H1 (cell line): ENCODE measurements at regions not wholly inside any gene's neighbourhood (a gene's known extent, or its start where the extent isn't known, plus 50 kb on each side); places are given as distances from the start of the nearest gene placed in this dataset.

Experiments used
- CTCF ChIA-PET: fragments of 300-600 bp; sonication (Branson Sonifier 250); formaldehyde crosslinking; loops from one replicate; lab custom pipeline; 2021; ENCODE audit not compliant: partially characterized antibody; lab: Charles Lee
- POLR2A ChIA-PET: fragments of 300-600 bp; sonication (Branson Sonifier 250); formaldehyde crosslinking; loops from one replicate; lab custom pipeline; 2021; ENCODE audit warnings: inconsistent platforms; ENCODE audit not compliant: partially characterized antibody; lab: Charles Lee
- DNase-seq, 2 experiments: peaks; one replicate each; pipeline versions ENCODE4 v3.0.0 to v3.0.0-alpha.2; 2010 to 2022; ENCODE audit warnings: low spot score in 2 of 2, low read depth in 1 of 2, mixed read lengths in 1 of 2
- FAIRE-seq: peaks from 2 replicates; lab custom pipeline; 2011; peaks lifted over from hg19 to GRCh38; lab: Jason Lieb, UNC
- H2AFZ ChIP-seq: 2 replicates; pipeline ENCODE4 v1.8.1; 2012; ENCODE audit warnings: low read length, inconsistent platforms
- H2AK5ac ChIP-seq: 2 replicates; pipeline ENCODE4 v1.6.1; 2013; ENCODE audit warnings: low read depth, low read length
- H2BK120ac ChIP-seq: replicated peaks from 2 replicates; pipeline ENCODE3; 2013; ENCODE audit warnings: low read depth, low read length, inconsistent platforms
- H2BK12ac ChIP-seq: 2 replicates; pipeline ENCODE4 v1.6.1; 2013; ENCODE audit warnings: low read depth, low read length
- H2BK15ac ChIP-seq: 2 replicates; pipeline ENCODE4 v1.6.1; 2013; ENCODE audit warnings: low read length
- H2BK20ac ChIP-seq: 2 replicates; pipeline ENCODE4 v1.6.1; 2013; ENCODE audit warnings: low read length
- H2BK5ac ChIP-seq: 2 replicates; pipeline ENCODE4 v1.6.1; 2013; ENCODE audit warnings: low read depth, low read length
- H3K14ac ChIP-seq: 2 replicates; pipeline ENCODE4 v1.6.1; 2013; ENCODE audit warnings: inconsistent platforms; ENCODE audit not compliant: insufficient read length
- H3K18ac ChIP-seq: 2 replicates; pipeline ENCODE4 v1.6.1; 2013; ENCODE audit warnings: low read length; ENCODE audit errors: extremely low read depth
- H3K23ac ChIP-seq: 2 replicates; pipeline ENCODE4 v1.6.1; 2013; ENCODE audit warnings: inconsistent platforms; ENCODE audit not compliant: insufficient read length
- H3K23me2 ChIP-seq: 2 replicates; pipeline ENCODE4 v1.6.1; 2013; ENCODE audit warnings: low read depth, low read length
- H3K27ac ChIP-seq: 2 replicates; pipeline ENCODE4 v1.6.1; 2011; ENCODE audit warnings: low read depth, low read length, inconsistent platforms
- H3K27me3 ChIP-seq, 4 experiments: replicated peaks in 1 of 4; 1 replicate in 1 of 4; 2 replicates in 3 of 4; pipeline versions ENCODE4 v1.6.1 to v1.8.1; 2011 to 2013; ENCODE audit warnings: low read length in 3 of 4, mild to moderate bottlenecking in 3 of 4, inconsistent platforms in 2 of 4, mixed read lengths in 2 of 4, moderate library complexity in 1 of 4; ENCODE audit not compliant: control insufficient read depth in 3 of 4, insufficient read depth in 3 of 4; ENCODE audit errors: extremely low read depth in 1 of 4
- H3K36me3 ChIP-seq, 4 experiments: 2 replicates each; pipeline versions ENCODE4 v1.6.1 to v1.8.1; 2011 to 2013; ENCODE audit warnings: mild to moderate bottlenecking in 4 of 4, low read length in 3 of 4, moderate library complexity in 2 of 4, control low read depth in 1 of 4, inconsistent platforms in 1 of 4; ENCODE audit not compliant: insufficient read depth in 4 of 4, control insufficient read depth in 2 of 4
- H3K4ac ChIP-seq: replicated peaks from 2 replicates; pipeline ENCODE3; 2013; ENCODE audit warnings: low read length, low read depth, mixed read lengths, inconsistent platforms; ENCODE audit not compliant: insufficient read length
- H3K4me1 ChIP-seq, 4 experiments: replicated peaks in 1 of 4; 1 replicate in 1 of 4; 2 replicates in 3 of 4; pipeline versions ENCODE4 v1.6.1 to v1.8.1; 2011 to 2013; ENCODE audit warnings: low read length in 3 of 4, inconsistent platforms in 2 of 4, mixed read lengths in 1 of 4; ENCODE audit not compliant: insufficient read depth in 4 of 4, control insufficient read depth in 3 of 4
- H3K4me2 ChIP-seq, 2 experiments: 2 replicates each; pipeline versions ENCODE4 v1.6.1 to v1.8.1; 2011 to 2013; ENCODE audit warnings: low read depth in 2 of 2, low read length in 2 of 2, control low read depth in 1 of 2, inconsistent platforms in 1 of 2, mild to moderate bottlenecking in 1 of 2; ENCODE audit not compliant: insufficient read depth in 1 of 2
- H3K4me3 ChIP-seq, 4 experiments: fragments of 200-600, 300-600 bp in 1 of 4; sonication (generic), shearing (Covaris generic), sonication (Bioruptor Twin) in 1 of 4; 2 replicates each; pipeline versions ENCODE4 v1.5.1 to v1.8.1; 2011 to 2016; ENCODE audit warnings: low read length in 4 of 4, low read depth in 3 of 4, control low read depth in 2 of 4, inconsistent platforms in 2 of 4, mild to moderate bottlenecking in 2 of 4, mixed read lengths in 1 of 4, moderate library complexity in 1 of 4; ENCODE audit not compliant: insufficient read depth in 2 of 4; ENCODE audit errors: extremely low read depth in 1 of 4
- H3K56ac ChIP-seq: replicated peaks from 2 replicates; pipeline ENCODE3; 2013; ENCODE audit warnings: low read depth, mild to moderate bottlenecking, mixed read lengths, low read length, inconsistent platforms; ENCODE audit not compliant: insufficient read length
- H3K79me1 ChIP-seq: 2 replicates; pipeline ENCODE4 v1.6.1; 2013; ENCODE audit warnings: low read depth, low read length, control low read depth
- H3K79me2 ChIP-seq, 2 experiments: 2 replicates each; pipeline versions ENCODE4 v1.6.1 to v1.8.1; 2012 to 2013; ENCODE audit warnings: low read length in 2 of 2, mild to moderate bottlenecking in 2 of 2, inconsistent platforms in 1 of 2; ENCODE audit not compliant: insufficient read depth in 2 of 2, control insufficient read depth in 1 of 2
- H3K9ac ChIP-seq, 4 experiments: replicated peaks in 1 of 4; 1 replicate in 1 of 4; 2 replicates in 3 of 4; pipeline versions ENCODE4 v1.6.1 to v1.8.1; 2011 to 2013; ENCODE audit warnings: low read depth in 3 of 4, low read length in 3 of 4, control low read depth in 2 of 4, mild to moderate bottlenecking in 2 of 4, moderate library complexity in 2 of 4, inconsistent platforms in 1 of 4; ENCODE audit errors: extremely low read depth in 1 of 4
- H3K9me3 ChIP-seq, 2 experiments: 2 replicates each; pipeline versions ENCODE4 v1.6.1 to v1.8.1; 2012 to 2013; ENCODE audit warnings: mild to moderate bottlenecking in 2 of 2, moderate library complexity in 2 of 2, control low read depth in 1 of 2, inconsistent platforms in 1 of 2, low read depth in 1 of 2, low read length in 1 of 2, mixed read lengths in 1 of 2; ENCODE audit not compliant: insufficient read depth in 2 of 2
- H4K20me1 ChIP-seq, 2 experiments: replicated peaks in 1 of 2; 2 replicates each; pipeline versions ENCODE3 to v1.8.1; 2011 to 2013; ENCODE audit warnings: inconsistent platforms in 2 of 2, low read length in 2 of 2, mild to moderate bottlenecking in 1 of 2; ENCODE audit not compliant: insufficient read depth in 2 of 2, control insufficient read depth in 1 of 2
- H4K5ac ChIP-seq: 2 replicates; pipeline ENCODE4 v1.6.1; 2013; ENCODE audit warnings: low read length, low read depth, mixed read lengths, inconsistent platforms; ENCODE audit not compliant: insufficient read length
- H4K8ac ChIP-seq: 2 replicates; pipeline ENCODE4 v1.8.0; 2013; ENCODE audit warnings: mild to moderate bottlenecking, moderate library complexity, low read length, inconsistent platforms; ENCODE audit not compliant: insufficient read depth; ENCODE audit errors: extremely low read depth
- H4K91ac ChIP-seq: replicated peaks from 2 replicates; pipeline ENCODE3; 2013; ENCODE audit warnings: low read length, mixed read lengths, inconsistent platforms; ENCODE audit not compliant: insufficient read length
- CEBPB ChIP-seq: IDR thresholded peaks from 2 replicates; pipeline ENCODE4 v1.6.1; 2012; ENCODE audit warnings: low read depth, low read length
- CHD1 ChIP-seq: IDR thresholded peaks from 2 replicates; pipeline ENCODE4 v1.6.1; 2012; ENCODE audit warnings: low read depth, low read length, improper control_type of control experiment
- CREB1 ChIP-seq: IDR thresholded peaks from 2 replicates; pipeline ENCODE4 v1.6.1; 2012; ENCODE audit warnings: inconsistent platforms
- EGR1 ChIP-seq: IDR thresholded peaks from 2 replicates; pipeline ENCODE4 v1.6.1; 2011; ENCODE audit warnings: low read depth, low read length, borderline replicate concordance
- GABPA ChIP-seq: IDR thresholded peaks from 2 replicates; pipeline ENCODE4 v1.6.1; 2011; ENCODE audit warnings: mild to moderate bottlenecking, low read length, moderate library complexity, borderline replicate concordance; ENCODE audit not compliant: insufficient read depth
- HDAC6 ChIP-seq: IDR thresholded peaks from one replicate; pipeline ENCODE4 v1.7.1; 2012; ENCODE audit warnings: low read depth, mild to moderate bottlenecking, inconsistent platforms, low read length, moderate library complexity
- JUN ChIP-seq: IDR thresholded peaks from 2 replicates; pipeline ENCODE4 v1.6.1; 2011; ENCODE audit warnings: low read depth, mild to moderate bottlenecking, improper control_type of control experiment, low read length
- KDM1A ChIP-seq: fragments of 200-600, 300-600 bp; sonication (generic); IDR thresholded peaks from 2 replicates; pipeline ENCODE4 v1.7.1; 2016; ENCODE audit warnings: mild to moderate bottlenecking, low read length, borderline replicate concordance
- MAFK ChIP-seq: IDR thresholded peaks from 2 replicates; pipeline ENCODE4 v1.6.1; 2012; ENCODE audit warnings: low read depth, mild to moderate bottlenecking, improper control_type of control experiment, low read length
- NANOG ChIP-seq: IDR thresholded peaks from 2 replicates; pipeline ENCODE4 v1.6.1; 2011; ENCODE audit warnings: low read length, low read depth, mild to moderate bottlenecking, inconsistent platforms; ENCODE audit not compliant: insufficient read depth, poor library complexity, severe bottlenecking
- PHF8 ChIP-seq: fragments of 200-600 bp; sonication (generic); conservative IDR thresholded peaks from 2 replicates; pipeline ENCODE4 v1.7.1; 2012; ENCODE audit warnings: low read depth, mild to moderate bottlenecking, inconsistent platforms, low read length, moderate library complexity
- RNF2 ChIP-seq: fragments of 200-900, 300-1000 bp; sonication (generic); IDR thresholded peaks from 2 replicates; pipeline ENCODE4 v1.7.1; 2016; ENCODE audit warnings: borderline replicate concordance, low read depth, mild to moderate bottlenecking, antibody characterized with exemption, low read length; ENCODE audit not compliant: poor library complexity, severe bottlenecking; ENCODE audit errors: missing control alignments
- SIX5 ChIP-seq: IDR thresholded peaks from 2 replicates; pipeline ENCODE4 v1.6.1; 2011; ENCODE audit warnings: mild to moderate bottlenecking, low read depth, low read length
- SRF ChIP-seq: IDR thresholded peaks from 2 replicates; pipeline ENCODE4 v1.6.1; 2011; ENCODE audit warnings: mild to moderate bottlenecking, low read depth, low read length, moderate library complexity
- WGBS, 2 experiments: shearing (Covaris generic) in 1 of 2; methylation state at CpG; one replicate each; pipeline versions ENCODE4 v1.1.6 to v1.1.7; 2013 to 2015; ENCODE audit warnings: low lambda C conversion rate in 2 of 2, mixed read lengths in 2 of 2, inconsistent platforms in 1 of 2, low coverage in 1 of 2, missing lambda C conversion rate in 1 of 2; ENCODE audit not compliant: insufficient replicate concordance in 2 of 2, insufficient coverage in 1 of 2, insufficient read length in 1 of 2; ENCODE audit errors: extremely low coverage in 1 of 2, missing lambda C conversion rate in 1 of 2; 5-methylcytosine and 5-hydroxymethylcytosine counted together
- TF ChIP-seq, protein P1 (sequence below): IDR thresholded peaks from 2 replicates; pipeline ENCODE4 v1.6.1; 2012; ENCODE audit warnings: inconsistent platforms

DNA sequence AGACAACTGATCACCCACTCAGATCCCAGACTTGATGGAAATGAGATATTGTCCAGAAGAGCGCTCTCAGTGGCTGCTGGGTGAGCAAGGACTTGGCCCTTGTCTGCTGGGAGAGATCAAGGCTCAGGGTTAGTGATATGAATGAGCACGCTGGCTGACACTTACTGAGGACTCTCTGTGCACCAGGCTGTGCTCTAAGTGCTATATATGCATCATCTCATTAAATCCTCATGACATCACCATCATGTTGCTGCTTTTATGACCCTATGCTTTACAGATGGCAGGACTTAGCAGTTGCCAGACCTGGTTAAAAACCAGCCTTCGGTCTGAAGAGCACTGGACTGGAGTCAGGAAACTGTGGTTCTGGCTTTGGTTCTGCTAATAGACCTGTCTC is 260.9 kb downstream of the VRK1 start:
- Histone ChIP-seq H3K4ac (no peak overlapping the region), H4K91ac (no peak overlapping the region), H2BK120ac (no peak overlapping the region), H2AFZ (no peak overlapping the region), H4K5ac (no peak overlapping the region), H2AK5ac (no peak overlapping the region), H3K18ac (no peak overlapping the region), H3K4me1 (peaks cover 0 to 3% (median 1%) of the 10 kb centered on the region in 4 experiments; a peak in 2 of 7 replicates), H4K20me1 (no peaks in the 10 kb centered on the region), H3K4me3 (no peak overlapping the region), H2BK12ac (no peak overlapping the region), H3K79me2 (no peaks in the 10 kb centered on the region), H3K27me3 (no peaks in the 10 kb centered on the region), H3K56ac (no peak overlapping the region), H4K8ac (no peak overlapping the region), H3K79me1 (no peaks in the 10 kb centered on the region), H3K23ac (no peak overlapping the region), H2BK20ac (no peak overlapping the region), H2BK15ac (no peak overlapping the region), H3K14ac (no peak overlapping the region), H3K36me3 (no peaks in the 10 kb centered on the region), H3K9me3 (no peaks in the 10 kb centered on the region), H3K27ac (no peak overlapping the region), H3K23me2 (no peaks in the 10 kb centered on the region), H2BK5ac (no peak overlapping the region), H3K4me2 (no peak overlapping the region), H3K9ac (no peak overlapping the region)
- no peak for DNase-seq
- CTCF ChIA-PET = interaction anchor here (1.2 to 1.3 kb wide), 2 partner anchors 14 to 117 kb away, joined by 3 to 4 read pairs; no protein-coding TSS in a partner anchor
- WGBS, 2 experiments = 89% methylated on average over 3 of the region's 3 CpGs; no CpG with 5 or more reads in 1 of the 2 experiments
- POLR2A ChIA-PET = interaction anchor here (1.2 kb wide), 1 partner anchor 12 kb away, joined by 3 read pairs; no protein-coding TSS in a partner anchor
- FAIRE-seq = no peak
- TF ChIP-seq NANOG (no peak), SRF (no peak), PHF8 (no peak), CREB1 (no peak), GABPA (no peak), RNF2 (no peak), CHD1 (no peak), MAFK (no peak), CEBPB (no peak), EGR1 (no peak), HDAC6 (no peak), JUN (no peak), SIX5 (no peak), KDM1A (no peak)
- TF ChIP-seq, protein P1, sequence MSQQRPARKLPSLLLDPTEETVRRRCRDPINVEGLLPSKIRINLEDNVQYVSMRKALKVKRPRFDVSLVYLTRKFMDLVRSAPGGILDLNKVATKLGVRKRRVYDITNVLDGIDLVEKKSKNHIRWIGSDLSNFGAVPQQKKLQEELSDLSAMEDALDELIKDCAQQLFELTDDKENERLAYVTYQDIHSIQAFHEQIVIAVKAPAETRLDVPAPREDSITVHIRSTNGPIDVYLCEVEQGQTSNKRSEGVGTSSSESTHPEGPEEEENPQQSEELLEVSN = no peak
